Loucy (cell line): ENCODE measurements at regions not wholly inside any gene's neighbourhood (a gene's known extent, or its start where the extent isn't known, plus 50 kb on each side); places are given as distances from the start of the nearest gene placed in this dataset.

Source experiments
- H2AFZ ChIP-seq: fragments of 200-600 bp; sonication (generic); 2 replicates; pipeline ENCODE4 v1.6.0; 2016; ENCODE audit warnings: antibody characterized with exemption, mild to moderate bottlenecking, low read length, moderate library complexity
- H3F3A ChIP-seq: fragments of 200-600 bp; 2 replicates; pipeline ENCODE4 v1.6.0; 2016; ENCODE audit warnings: antibody characterized with exemption, low read depth, mild to moderate bottlenecking
- H3K27me3 ChIP-seq: fragments of 200-600 bp; sonication (generic); 2 replicates; pipeline ENCODE4 v1.6.1; 2014; ENCODE audit warnings: low read length, mild to moderate bottlenecking; ENCODE audit not compliant: insufficient read depth, poor library complexity, severe bottlenecking
- H3K36me3 ChIP-seq: fragments of 200-600 bp; sonication (generic); 2 replicates; pipeline ENCODE4 v1.6.1; 2016; ENCODE audit warnings: low read length; ENCODE audit not compliant: insufficient read depth
- H3K4me1 ChIP-seq: fragments of 200-600 bp; sonication (generic); 2 replicates; pipeline ENCODE4 v1.5.1; 2014; ENCODE audit warnings: low read length, mild to moderate bottlenecking; ENCODE audit not compliant: insufficient read depth, poor library complexity, severe bottlenecking
- H3K4me2 ChIP-seq: fragments of 200-600 bp; sonication (generic); 2 replicates; pipeline ENCODE4 v1.6.0; 2014; ENCODE audit warnings: antibody characterized with exemption, low read length, low read depth, mild to moderate bottlenecking; ENCODE audit not compliant: poor library complexity, severe bottlenecking
- H3K4me3 ChIP-seq: fragments of 200-600 bp; sonication (generic); 2 replicates; pipeline ENCODE4 v1.5.1; 2014; ENCODE audit warnings: low read length, mild to moderate bottlenecking, mixed read lengths; ENCODE audit not compliant: poor library complexity, severe bottlenecking
- H3K79me2 ChIP-seq: fragments of 200-600 bp; sonication (generic); 2 replicates; pipeline ENCODE4 v1.6.1; 2014; ENCODE audit warnings: low read length; ENCODE audit not compliant: insufficient read depth
- H3K9ac ChIP-seq: fragments of 200-600 bp; sonication (generic); 2 replicates; pipeline ENCODE4 v1.6.0; 2014; ENCODE audit warnings: mild to moderate bottlenecking, low read depth, low read length, moderate library complexity; ENCODE audit not compliant: poor library complexity, severe bottlenecking
- H3K9me2 ChIP-seq: fragments of 200-600 bp; sonication (generic); replicated peaks from 2 replicates; pipeline ENCODE4 v1.6.1; 2016; ENCODE audit warnings: low read depth, low read length, mixed read lengths
- H3K9me3 ChIP-seq: fragments of 200-600 bp; sonication (generic); 2 replicates; pipeline ENCODE4 v1.6.1; 2014; ENCODE audit warnings: mild to moderate bottlenecking, antibody characterized with exemption, low read length, low read depth; ENCODE audit not compliant: insufficient read depth
- H4K20me1 ChIP-seq: fragments of 200-600 bp; sonication (generic); 2 replicates; pipeline ENCODE4 v1.6.0; 2014; ENCODE audit warnings: antibody characterized with exemption, low read length, mild to moderate bottlenecking; ENCODE audit not compliant: insufficient read depth, poor library complexity, severe bottlenecking
- CTCF ChIP-seq: fragments of 200-600 bp; sonication (generic); conservative IDR thresholded peaks from 2 replicates; pipeline ENCODE4 v1.5.1; 2014; ENCODE audit warnings: mild to moderate bottlenecking, antibody characterized with exemption, low read length
- EZH2phosphoT487 ChIP-seq: fragments of 200-600 bp; IDR thresholded peaks from 2 replicates; pipeline ENCODE4 v1.6.1; 2018; ENCODE audit warnings: antibody characterized with exemption, mild to moderate bottlenecking, moderate library complexity, borderline replicate concordance

DNA sequence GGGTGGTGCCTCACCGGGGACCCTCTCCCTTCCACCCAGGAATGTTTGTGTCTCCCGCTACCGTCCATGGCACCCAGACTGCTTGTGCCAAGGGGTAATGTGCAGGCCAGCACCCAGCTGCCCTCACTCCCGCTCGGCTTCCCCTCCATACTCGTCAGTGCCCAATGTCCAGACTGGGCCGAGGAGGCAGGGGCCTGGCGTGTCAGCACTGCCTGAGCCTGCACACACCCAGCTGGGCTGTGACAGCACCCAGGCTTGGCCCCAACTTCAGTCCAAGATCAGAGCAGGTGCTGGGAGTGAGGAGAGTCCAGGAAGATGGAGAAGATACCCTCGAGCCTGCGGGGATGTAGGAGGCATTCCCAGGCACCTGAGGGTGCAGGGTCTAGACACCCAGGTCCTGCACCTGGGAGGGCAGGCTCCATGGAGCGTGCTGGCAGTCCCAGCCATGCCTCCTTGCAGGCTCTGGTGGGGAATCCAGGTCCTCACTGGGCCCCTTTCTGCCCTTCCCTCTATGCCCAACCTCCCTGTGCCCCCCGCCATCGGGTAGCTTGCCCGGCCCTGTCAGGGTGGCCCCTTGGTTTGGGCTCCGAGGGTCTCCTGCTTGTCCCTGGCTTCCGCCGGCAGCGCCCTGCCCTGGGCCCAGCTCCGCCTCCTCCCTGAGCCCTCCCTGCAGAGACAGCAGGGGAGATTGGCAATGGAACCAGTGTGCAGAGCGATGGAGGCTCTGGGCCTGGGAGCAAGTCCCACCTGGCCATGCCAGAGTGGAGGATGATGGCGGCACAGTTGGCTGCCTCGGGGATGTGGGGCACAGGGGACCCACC is 250.8 kb upstream of the EDIL3 start:
- no peaks in the 10 kb centered on the region for H4K20me1 ChIP-seq
- no peaks in the 10 kb centered on the region for H3F3A ChIP-seq
- H3K4me2 ChIP-seq: no peak overlapping the region
- no peaks in the 10 kb centered on the region for H3K9me3 ChIP-seq
- no peaks in the 10 kb centered on the region for H3K9me2 ChIP-seq
- H2AFZ ChIP-seq: no peak overlapping the region
- no peak overlapping the region for H3K4me3 ChIP-seq
- H3K4me1 ChIP-seq: no peaks in the 10 kb centered on the region
- TF ChIP-seq EZH2phosphoT487 (no peak), CTCF (no peak)
- no peaks in the 10 kb centered on the region for H3K79me2 ChIP-seq
- no peaks in the 10 kb centered on the region for H3K27me3 ChIP-seq
- no peak overlapping the region for H3K9ac ChIP-seq
- no peaks in the 10 kb centered on the region for H3K36me3 ChIP-seq

GRCh38 chr5:84634256-84634655 is 249.6 kb upstream of the EDIL3 start:
- Histone ChIP-seq H2AFZ (no peak overlapping the region), H3K9me2 (no peaks in the 10 kb centered on the region), H3K79me2 (no peaks in the 10 kb centered on the region), H3K27me3 (no peaks in the 10 kb centered on the region), H3K9ac (no peak overlapping the region), H4K20me1 (no peaks in the 10 kb centered on the region), H3F3A (no peaks in the 10 kb centered on the region), H3K9me3 (no peaks in the 10 kb centered on the region), H3K4me1 (no peaks in the 10 kb centered on the region), H3K4me3 (no peak overlapping the region), H3K36me3 (no peaks in the 10 kb centered on the region), H3K4me2 (no peak overlapping the region)
- TF ChIP-seq EZH2phosphoT487: no peak
- no peak for TF ChIP-seq CTCF

GRCh38 chr5:84632418-84632817 is 247.7 kb upstream of the EDIL3 start:
- H3K9me3 ChIP-seq: no peaks in the 10 kb centered on the region
- H2AFZ ChIP-seq: no peak overlapping the region
- H3K4me1 ChIP-seq: no peaks in the 10 kb centered on the region
- H3K4me2 ChIP-seq: no peak overlapping the region
- H3K36me3 ChIP-seq: no peaks in the 10 kb centered on the region
- H3K27me3 ChIP-seq: no peaks in the 10 kb centered on the region
- H3F3A ChIP-seq: no peaks in the 10 kb centered on the region
- H3K79me2 ChIP-seq: no peaks in the 10 kb centered on the region
- TF ChIP-seq CTCF (no peak), EZH2phosphoT487 (no peak)
- H3K9ac ChIP-seq: no peak overlapping the region
- no peaks in the 10 kb centered on the region for H3K9me2 ChIP-seq
- H4K20me1 ChIP-seq: no peaks in the 10 kb centered on the region
- no peak overlapping the region for H3K4me3 ChIP-seq
